ENCODE measurements at regions not wholly inside any gene's neighbourhood (a gene's known extent, or its start where the extent isn't known, plus 50 kb on each side); places are given as distances from the start of the nearest gene placed in this dataset.

DNA sequence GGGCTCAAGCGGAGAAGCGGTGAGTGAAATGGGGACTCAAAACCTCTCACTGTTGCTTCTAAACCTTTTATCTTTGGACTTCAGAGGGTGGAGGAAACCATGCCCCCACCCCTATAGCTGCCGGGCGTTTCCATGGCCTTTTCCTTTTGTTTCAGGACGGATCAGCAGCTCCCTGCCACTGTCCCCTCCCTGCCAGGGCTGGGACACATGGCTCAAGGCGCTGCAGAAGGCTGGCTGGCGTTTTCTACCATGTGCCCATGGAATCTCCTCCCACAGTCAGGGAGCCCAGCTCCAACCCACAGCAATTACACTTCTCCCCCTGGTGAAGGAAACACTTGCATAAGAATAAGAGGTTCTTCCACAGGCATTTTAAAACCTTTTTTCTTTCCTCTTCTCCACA, 812.7 kb downstream of the PLA2G4A start:
- H3K27ac ChIP-seq = no peak overlapping the region
- H3K9me2 ChIP-seq (ENCODE audit: insufficient read depth) = no peaks in the 10 kb centered on the region
- in situ Hi-C loops (cut with MboI) = no loop called here
- H3K27me3 ChIP-seq (replicated peaks; ENCODE audit: insufficient read depth) = no peaks in the 10 kb centered on the region
- H4K20me1 ChIP-seq (ENCODE audit: insufficient read depth) = no peaks in the 10 kb centered on the region
- DNase-seq = no peak
- no peaks in the 10 kb centered on the region for H3K79me2 ChIP-seq (ENCODE audit: insufficient read depth)
- H2AFZ ChIP-seq = 0 out of 2 replicates have a peak overlapping the region, but pooled peaks have one; percentile 29
- no peaks in the 10 kb centered on the region for H3F3A ChIP-seq (ENCODE audit: insufficient read depth)
- TF ChIP-seq EZH2 (IDR thresholded peaks at IDR 0.05; ENCODE audit: insufficient read depth, poor library complexity, severe bottlenecking) (no peak), EZH2phosphoT487 (IDR thresholded peaks at IDR 0.05; ENCODE audit: insufficient read depth, low read depth) (no peak)
- H3K4me2 ChIP-seq (ENCODE audit: unreplicated experiment) = no peak overlapping the region
- no peak overlapping the region for H3K4me3 ChIP-seq
- H3K9me3 ChIP-seq (ENCODE audit: low read depth) = no peaks in the 10 kb centered on the region
- H3K4me1 ChIP-seq (ENCODE audit: insufficient read depth) = no peaks in the 10 kb centered on the region
- no peak overlapping the region for H3K9ac ChIP-seq
- 53 to 55% methylated on average over 7 of the region's 7 CpGs for WGBS, 2 experiments (ENCODE audit: low coverage in 1 of 2, low lambda C conversion rate in 2 of 2, missing lambda C conversion rate in 2 of 2)
- H3K36me3 ChIP-seq (ENCODE audit: low read depth) = no peaks in the 10 kb centered on the region

DNA sequence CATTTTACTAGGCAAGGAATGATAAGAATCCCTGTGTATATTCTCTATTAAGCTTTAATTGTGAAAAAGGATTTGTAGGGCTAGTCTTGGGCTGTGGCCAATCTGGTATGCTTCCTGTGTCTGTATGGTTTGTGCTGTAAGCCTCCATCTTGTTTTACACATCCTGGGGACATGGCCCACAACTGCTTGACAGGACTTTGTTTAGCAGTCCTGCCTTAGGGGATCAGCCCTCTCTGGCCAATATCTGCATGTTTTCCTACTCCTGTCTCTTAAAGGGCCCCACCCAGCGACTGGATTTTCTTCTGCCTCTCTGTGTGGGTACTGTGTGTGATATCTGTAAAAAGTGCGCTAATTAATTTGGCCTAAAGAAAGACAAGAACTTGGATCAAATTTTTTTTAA, 813.2 kb downstream of the PLA2G4A start:
- Histone ChIP-seq H3K9ac (no peak overlapping the region), H3K36me3 (ENCODE audit: low read depth) (no peaks in the 10 kb centered on the region), H3K9me3 (ENCODE audit: low read depth) (no peaks in the 10 kb centered on the region), H3K4me2 (ENCODE audit: unreplicated experiment) (no peak overlapping the region), H3K79me2 (ENCODE audit: insufficient read depth) (no peaks in the 10 kb centered on the region), H3F3A (ENCODE audit: insufficient read depth) (no peaks in the 10 kb centered on the region), H3K4me1 (ENCODE audit: insufficient read depth) (no peaks in the 10 kb centered on the region), H3K27ac (no peak overlapping the region), H4K20me1 (ENCODE audit: insufficient read depth) (no peaks in the 10 kb centered on the region), H2AFZ (0 out of 2 replicates have a peak overlapping the region, but pooled peaks have one; percentile 29), H3K27me3 (replicated peaks; ENCODE audit: insufficient read depth) (no peaks in the 10 kb centered on the region), H3K4me3 (no peak overlapping the region), H3K9me2 (ENCODE audit: insufficient read depth) (no peaks in the 10 kb centered on the region)
- TF ChIP-seq EZH2phosphoT487 (IDR thresholded peaks at IDR 0.05; ENCODE audit: insufficient read depth, low read depth) = no peak
- TF ChIP-seq EZH2 (IDR thresholded peaks at IDR 0.05; ENCODE audit: insufficient read depth, poor library complexity, severe bottlenecking) = no peak
- in situ Hi-C loops (cut with MboI) = no loop called here
- no peak for DNase-seq
- 30 to 48% methylated on average over 2 of the region's 2 CpGs for WGBS, 2 experiments (ENCODE audit: low coverage in 1 of 2, low lambda C conversion rate in 2 of 2, missing lambda C conversion rate in 2 of 2)

DNA sequence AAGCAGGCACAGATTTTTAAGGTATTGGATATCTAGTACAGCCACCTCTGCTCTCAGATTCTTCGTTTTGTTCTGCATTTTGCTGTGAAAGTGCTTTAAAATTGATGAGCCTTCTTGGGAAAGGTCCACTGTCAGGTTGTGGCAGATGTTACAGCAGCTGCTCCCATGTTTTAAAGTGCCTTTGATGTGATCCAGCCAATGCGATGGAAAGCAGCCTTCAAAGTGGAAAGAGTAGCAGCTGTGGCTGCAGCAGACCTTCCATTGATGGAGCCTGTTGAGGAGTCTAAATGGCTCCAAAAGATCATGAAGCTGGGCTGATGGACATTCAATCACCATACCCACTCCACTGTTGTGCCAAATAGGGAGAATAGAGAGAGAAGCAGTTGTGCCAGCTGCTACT, 816.9 kb downstream of the PLA2G4A start:
- H2AFZ ChIP-seq = no peak overlapping the region
- in situ Hi-C loops (cut with MboI) = no loop called here
- no peaks in the 10 kb centered on the region for H3K79me2 ChIP-seq (ENCODE audit: insufficient read depth)

DNA sequence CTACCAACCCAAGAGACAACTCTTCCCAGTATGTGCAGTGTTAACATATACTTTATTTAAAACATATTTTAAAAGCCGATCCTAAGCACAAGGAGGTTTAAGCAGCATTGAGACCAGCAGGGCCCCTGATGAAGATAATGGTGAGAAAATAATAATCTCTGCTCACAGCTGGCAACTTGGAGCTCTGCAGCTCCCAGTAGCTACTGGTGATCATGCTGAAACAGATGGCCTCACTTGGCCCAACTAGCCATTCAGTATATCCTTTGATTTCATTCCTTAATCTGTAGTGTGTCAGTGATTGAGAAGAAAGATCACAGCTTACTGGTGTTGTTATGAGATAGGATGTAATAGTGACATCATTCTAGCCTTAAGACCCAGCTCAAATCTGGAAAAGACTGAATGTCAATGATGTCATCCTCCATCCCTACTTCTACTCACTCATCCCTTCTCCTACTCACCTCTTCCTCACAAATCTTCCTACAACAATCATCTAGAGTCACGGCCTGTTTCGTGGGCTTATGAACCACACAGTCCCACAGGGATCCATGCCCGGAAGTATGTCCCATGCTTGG, 817.9 kb downstream of the PLA2G4A start:
- H4K20me1 ChIP-seq (ENCODE audit: insufficient read depth) = no peaks in the 10 kb centered on the region
- H3K36me3 ChIP-seq (ENCODE audit: low read depth) = no peaks in the 10 kb centered on the region
- no peak overlapping the region for H3K9ac ChIP-seq
- in situ Hi-C loops (cut with MboI) = no loop called here
- no peak overlapping the region for H2AFZ ChIP-seq
- no peak overlapping the region for H3K27ac ChIP-seq
- no peak overlapping the region for H3K4me2 ChIP-seq (ENCODE audit: unreplicated experiment)
- H3K4me1 ChIP-seq (ENCODE audit: insufficient read depth) = no peaks in the 10 kb centered on the region
- no peaks in the 10 kb centered on the region for H3F3A ChIP-seq (ENCODE audit: insufficient read depth)
- WGBS, 2 experiments (ENCODE audit: low coverage in 1 of 2, low lambda C conversion rate in 2 of 2, missing lambda C conversion rate in 2 of 2) = 66 to 71% methylated on average over 4 of the region's 4 CpGs
- H3K27me3 ChIP-seq (replicated peaks; ENCODE audit: insufficient read depth) = no peaks in the 10 kb centered on the region
- no peak overlapping the region for H3K4me3 ChIP-seq
- TF ChIP-seq EZH2 (IDR thresholded peaks at IDR 0.05; ENCODE audit: insufficient read depth, poor library complexity, severe bottlenecking) = no peak
- TF ChIP-seq EZH2phosphoT487 (IDR thresholded peaks at IDR 0.05; ENCODE audit: insufficient read depth, low read depth) = no peak
- no peaks in the 10 kb centered on the region for H3K9me2 ChIP-seq (ENCODE audit: insufficient read depth)
- H3K79me2 ChIP-seq (ENCODE audit: insufficient read depth) = no peaks in the 10 kb centered on the region
- DNase-seq = no peak
- H3K9me3 ChIP-seq (ENCODE audit: low read depth) = no peaks in the 10 kb centered on the region

More for the DNA sequence above, 816.9 kb downstream of the PLA2G4A start:
- H3F3A ChIP-seq (ENCODE audit: insufficient read depth) = no peaks in the 10 kb centered on the region
- H3K27me3 ChIP-seq (replicated peaks; ENCODE audit: insufficient read depth) = no peaks in the 10 kb centered on the region
- no peaks in the 10 kb centered on the region for H3K4me1 ChIP-seq (ENCODE audit: insufficient read depth)
- H3K4me3 ChIP-seq = no peak overlapping the region
- no peaks in the 10 kb centered on the region for H4K20me1 ChIP-seq (ENCODE audit: insufficient read depth)
- no peak overlapping the region for H3K9ac ChIP-seq
- H3K4me2 ChIP-seq (ENCODE audit: unreplicated experiment) = no peak overlapping the region
- no peaks in the 10 kb centered on the region for H3K9me3 ChIP-seq (ENCODE audit: low read depth)
- no peak for DNase-seq
- H3K36me3 ChIP-seq (ENCODE audit: low read depth) = no peaks in the 10 kb centered on the region
- WGBS, 2 experiments (ENCODE audit: low coverage in 1 of 2, low lambda C conversion rate in 2 of 2, missing lambda C conversion rate in 2 of 2) = 58 to 59% methylated on average over 2 of the region's 2 CpGs
- TF ChIP-seq EZH2phosphoT487 (IDR thresholded peaks at IDR 0.05; ENCODE audit: insufficient read depth, low read depth) (no peak), EZH2 (IDR thresholded peaks at IDR 0.05; ENCODE audit: insufficient read depth, poor library complexity, severe bottlenecking) (no peak)
- no peak overlapping the region for H3K27ac ChIP-seq
- H3K9me2 ChIP-seq (ENCODE audit: insufficient read depth) = no peaks in the 10 kb centered on the region

DNA sequence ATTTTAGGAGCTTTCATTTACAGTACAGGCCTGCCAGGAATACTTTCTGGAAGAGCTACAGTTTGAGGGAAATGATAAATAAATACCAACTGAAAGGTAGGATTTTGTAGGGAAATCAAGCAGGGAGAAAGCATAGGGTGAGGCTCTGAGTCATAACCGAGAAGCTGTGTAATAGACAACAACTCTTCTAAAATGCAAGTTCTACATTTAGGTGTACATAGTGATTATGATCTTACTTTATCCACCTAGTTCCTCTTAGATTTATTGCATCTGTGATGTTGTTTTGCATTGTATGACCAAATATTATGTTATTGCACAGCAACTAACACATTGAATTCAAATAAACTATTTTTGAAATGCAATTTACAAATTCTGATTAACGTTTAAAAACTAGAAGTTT, 819.3 kb downstream of the PLA2G4A start:
- Histone ChIP-seq H3K9ac (no peak overlapping the region), H3K79me2 (ENCODE audit: insufficient read depth) (no peaks in the 10 kb centered on the region), H3K27ac (no peak overlapping the region), H2AFZ (no peak overlapping the region), H3K27me3 (replicated peaks; ENCODE audit: insufficient read depth) (no peaks in the 10 kb centered on the region), H3K9me2 (ENCODE audit: insufficient read depth) (no peaks in the 10 kb centered on the region), H3K4me3 (no peak overlapping the region), H4K20me1 (ENCODE audit: insufficient read depth) (no peaks in the 10 kb centered on the region), H3K36me3 (ENCODE audit: low read depth) (no peaks in the 10 kb centered on the region), H3K4me2 (ENCODE audit: unreplicated experiment) (no peak overlapping the region), H3K9me3 (ENCODE audit: low read depth) (no peaks in the 10 kb centered on the region), H3K4me1 (ENCODE audit: insufficient read depth) (no peaks in the 10 kb centered on the region), H3F3A (ENCODE audit: insufficient read depth) (no peaks in the 10 kb centered on the region)
- 32 to 44% methylated on average over 2 of the region's 2 CpGs for WGBS, 2 experiments (ENCODE audit: low coverage in 1 of 2, low lambda C conversion rate in 2 of 2, missing lambda C conversion rate in 2 of 2)
- in situ Hi-C loops (cut with MboI) = no loop called here
- DNase-seq = no peak
- TF ChIP-seq EZH2 (IDR thresholded peaks at IDR 0.05; ENCODE audit: insufficient read depth, poor library complexity, severe bottlenecking) (no peak), EZH2phosphoT487 (IDR thresholded peaks at IDR 0.05; ENCODE audit: insufficient read depth, low read depth) (no peak)
